Colonic mucosa (tissue), 4 donors: ENCODE measurements at regions not wholly inside any gene's neighbourhood (a gene's known extent, or its start where the extent isn't known, plus 50 kb on each side); places are given as distances from the start of the nearest gene placed in this dataset.

Source experiments
- DNase-seq: peaks from one replicate; pipeline ENCODE4 v3.0.0-alpha.2; 2020
- H3K27ac ChIP-seq: fragments of 200-600 bp; one replicate; pipeline ENCODE4 v1.8.0; 2021
- H3K27me3 ChIP-seq: fragments of 200-600 bp; one replicate; pipeline ENCODE4 v1.8.0; 2021
- H3K36me3 ChIP-seq: fragments of 200-600 bp; one replicate; pipeline ENCODE4 v1.8.0; 2021
- H3K4me1 ChIP-seq: fragments of 200-600 bp; one replicate; pipeline ENCODE4 v1.8.0; 2021; ENCODE audit warnings: mild to moderate bottlenecking
- H3K4me3 ChIP-seq: fragments of 200-600 bp; one replicate; pipeline ENCODE4 v1.8.0; 2021
- H3K9ac ChIP-seq, 2 donors: one replicate each; pipeline ENCODE4 v1.7.0; 2013; ENCODE audit warnings: control low read depth in 2 of 2, low read depth in 2 of 2, low read length in 2 of 2
- H3K9me3 ChIP-seq: fragments of 200-600 bp; one replicate; pipeline ENCODE4 v1.8.0; 2021
- CTCF ChIP-seq: fragments of 200-600 bp; IDR thresholded peaks from one replicate; pipeline ENCODE4 v1.8.0; 2022; ENCODE audit warnings: antibody characterized with exemption, mild to moderate bottlenecking
- intact Hi-C: fragments of 100-400 bp; cut with DNase I; formaldehyde crosslinking; loops from one replicate; pipeline ENCODE4 v1.14.1; 2022
- donor health status: healthy.
- donor health status: DM: no; HTN: no; CAD: no.
- donor health status: DM: no; HTN: no; CAD: no.

- Histone ChIP-seq H3K4me1 (no peaks in the 10 kb centered on the region), H3K4me3 (no peak overlapping the region), H3K36me3 (no peaks in the 10 kb centered on the region), H3K9ac (no peak overlapping the region), H3K9me3 (no peaks in the 10 kb centered on the region), H3K27me3 (no peaks in the 10 kb centered on the region), H3K27ac (no peak overlapping the region)
- no peak for DNase-seq
- intact Hi-C loops: no loop called here
- no peak for TF ChIP-seq CTCF
These were observed 364.9 kb downstream of the RPS29 start for GRCh38 chr14:49221316-49221715.

GRCh38 chr14:49220492-49220891 is 365.7 kb downstream of the RPS29 start:
- DNase-seq: no peak
- Histone ChIP-seq H3K36me3 (no peaks in the 10 kb centered on the region), H3K9ac (no peak overlapping the region), H3K4me3 (no peak overlapping the region), H3K9me3 (no peaks in the 10 kb centered on the region), H3K4me1 (no peaks in the 10 kb centered on the region), H3K27me3 (no peaks in the 10 kb centered on the region), H3K27ac (no peak overlapping the region)
- intact Hi-C loops: no loop called here
- no peak for TF ChIP-seq CTCF

- no peak overlapping the region for H3K9ac ChIP-seq
- TF ChIP-seq CTCF: no peak
- H3K4me3 ChIP-seq: no peak overlapping the region
- H3K4me1 ChIP-seq: no peaks in the 10 kb centered on the region
- H3K27me3 ChIP-seq: no peaks in the 10 kb centered on the region
- DNase-seq: no peak
- intact Hi-C loops: no loop called here
- H3K27ac ChIP-seq: no peak overlapping the region
- H3K9me3 ChIP-seq: no peaks in the 10 kb centered on the region
- no peaks in the 10 kb centered on the region for H3K36me3 ChIP-seq
These were observed 367.6 kb downstream of the RPS29 start for GRCh38 chr14:49218436-49219092.

- intact Hi-C loops: no loop called here
- Histone ChIP-seq H3K9me3 (no peaks in the 10 kb centered on the region), H3K27ac (no peak overlapping the region), H3K4me1 (no peaks in the 10 kb centered on the region), H3K36me3 (no peaks in the 10 kb centered on the region), H3K27me3 (no peaks in the 10 kb centered on the region), H3K4me3 (no peak overlapping the region), H3K9ac (no peak overlapping the region)
- DNase-seq: no peak
- no peak for TF ChIP-seq CTCF
These were observed 373.5 kb downstream of the RPS29 start for GRCh38 chr14:49212721-49213120.

GRCh38 chr14:49209416-49209815 is 376.8 kb downstream of the RPS29 start:
- TF ChIP-seq CTCF: no peak
- Histone ChIP-seq H3K36me3 (no peaks in the 10 kb centered on the region), H3K27me3 (no peaks in the 10 kb centered on the region), H3K9me3 (no peaks in the 10 kb centered on the region), H3K4me3 (no peak overlapping the region), H3K27ac (no peak overlapping the region), H3K9ac (no peak overlapping the region), H3K4me1 (no peaks in the 10 kb centered on the region)
- intact Hi-C loops: no loop called here
- DNase-seq: no peak
